KMS-11 (cell line): ENCODE measurements at regions not wholly inside any gene's neighbourhood (a gene's known extent, or its start where the extent isn't known, plus 50 kb on each side); places are given as distances from the start of the nearest gene placed in this dataset.

Experiments used
- H2AFZ ChIP-seq: fragments of 200-600 bp; sonication (generic); 2 replicates; pipeline ENCODE4 v1.6.1; 2016; ENCODE audit warnings: antibody characterized with exemption, mixed run types, low read depth
- H3K27ac ChIP-seq: fragments of 200-600 bp; sonication (generic); 2 replicates; pipeline ENCODE4 v1.6.1; 2016; ENCODE audit warnings: mild to moderate bottlenecking, mixed run types
- H3K27me3 ChIP-seq: fragments of 200-600 bp; sonication (generic); 2 replicates; pipeline ENCODE4 v1.6.1; 2017; ENCODE audit warnings: mild to moderate bottlenecking, low read depth, mixed run types, moderate library complexity; ENCODE audit not compliant: insufficient read depth
- H3K36me3 ChIP-seq: fragments of 200-600 bp; sonication (generic); 2 replicates; pipeline ENCODE4 v1.6.1; 2017; ENCODE audit warnings: mild to moderate bottlenecking, mixed run types; ENCODE audit not compliant: insufficient read depth
- H3K4me1 ChIP-seq: fragments of 200-600 bp; sonication (generic); 2 replicates; pipeline ENCODE4 v1.6.1; 2016; ENCODE audit warnings: mild to moderate bottlenecking, low read depth, mixed run types; ENCODE audit not compliant: poor library complexity, severe bottlenecking
- H3K4me2 ChIP-seq: fragments of 200-600 bp; sonication (generic); 2 replicates; pipeline ENCODE4 v1.7.0; 2016; ENCODE audit warnings: mild to moderate bottlenecking, mixed run types
- H3K4me3 ChIP-seq: fragments of 200-600 bp; sonication (generic); IDR thresholded peaks from 2 replicates; pipeline ENCODE4 v1.6.1; 2017; ENCODE audit warnings: low read depth, low read length, mixed read lengths; ENCODE audit not compliant: insufficient read depth
- H3K79me2 ChIP-seq: fragments of 200-600 bp; sonication (generic); 2 replicates; pipeline ENCODE4 v1.6.1; 2016; ENCODE audit warnings: low read depth, mixed run types; ENCODE audit not compliant: insufficient read depth
- H3K9ac ChIP-seq: fragments of 200-600 bp; sonication (generic); 2 replicates; pipeline ENCODE4 v1.6.1; 2016; ENCODE audit warnings: mild to moderate bottlenecking, mixed run types
- H4K20me1 ChIP-seq: fragments of 200-600 bp; sonication (generic); 2 replicates; pipeline ENCODE4 v1.6.1; 2016; ENCODE audit warnings: mild to moderate bottlenecking, mixed run types; ENCODE audit not compliant: insufficient read depth
- TF ChIP-seq, protein P1 (sequence below): fragments of 200-600 bp; sonication (generic); conservative IDR thresholded peaks from 2 replicates; pipeline ENCODE4 v1.6.1; 2017; ENCODE audit warnings: low read depth, mild to moderate bottlenecking, antibody characterized with exemption, low read length, moderate library complexity, mixed read lengths

DNA sequence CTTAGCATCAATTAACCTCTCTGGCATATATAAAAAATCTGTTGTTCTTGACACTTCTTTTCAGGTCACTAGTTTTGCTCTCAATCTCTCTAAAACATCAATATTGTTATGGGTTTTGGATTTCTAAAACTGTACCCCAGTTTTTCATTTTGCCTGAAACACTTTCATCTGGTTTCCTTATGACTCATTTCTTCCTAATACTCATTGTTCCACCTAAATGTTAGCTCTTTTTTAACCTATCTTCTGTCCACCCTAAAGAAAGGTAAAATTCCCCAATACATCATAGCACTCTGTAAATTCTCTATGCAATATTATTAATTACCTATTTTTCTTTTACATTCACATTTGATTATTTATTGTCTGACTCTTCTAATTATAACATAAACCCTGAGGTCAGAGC lies 575.5 kb upstream of the NDST4 start:
- no peaks in the 10 kb centered on the region for H3K36me3 ChIP-seq
- no peak overlapping the region for H3K4me2 ChIP-seq
- H3K4me3 ChIP-seq, result no peak overlapping the region
- H3K27ac ChIP-seq, result no peak overlapping the region
- H4K20me1 ChIP-seq, result no peaks in the 10 kb centered on the region
- TF ChIP-seq, protein P1, sequence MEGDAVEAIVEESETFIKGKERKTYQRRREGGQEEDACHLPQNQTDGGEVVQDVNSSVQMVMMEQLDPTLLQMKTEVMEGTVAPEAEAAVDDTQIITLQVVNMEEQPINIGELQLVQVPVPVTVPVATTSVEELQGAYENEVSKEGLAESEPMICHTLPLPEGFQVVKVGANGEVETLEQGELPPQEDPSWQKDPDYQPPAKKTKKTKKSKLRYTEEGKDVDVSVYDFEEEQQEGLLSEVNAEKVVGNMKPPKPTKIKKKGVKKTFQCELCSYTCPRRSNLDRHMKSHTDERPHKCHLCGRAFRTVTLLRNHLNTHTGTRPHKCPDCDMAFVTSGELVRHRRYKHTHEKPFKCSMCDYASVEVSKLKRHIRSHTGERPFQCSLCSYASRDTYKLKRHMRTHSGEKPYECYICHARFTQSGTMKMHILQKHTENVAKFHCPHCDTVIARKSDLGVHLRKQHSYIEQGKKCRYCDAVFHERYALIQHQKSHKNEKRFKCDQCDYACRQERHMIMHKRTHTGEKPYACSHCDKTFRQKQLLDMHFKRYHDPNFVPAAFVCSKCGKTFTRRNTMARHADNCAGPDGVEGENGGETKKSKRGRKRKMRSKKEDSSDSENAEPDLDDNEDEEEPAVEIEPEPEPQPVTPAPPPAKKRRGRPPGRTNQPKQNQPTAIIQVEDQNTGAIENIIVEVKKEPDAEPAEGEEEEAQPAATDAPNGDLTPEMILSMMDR, result no peak
- no peak overlapping the region for H2AFZ ChIP-seq
- H3K9ac ChIP-seq, result no peak overlapping the region
- H3K79me2 ChIP-seq, result no peaks in the 10 kb centered on the region
- no peaks in the 10 kb centered on the region for H3K27me3 ChIP-seq
- H3K4me1 ChIP-seq, result peaks cover 5% of the 10 kb centered on the region

DNA sequence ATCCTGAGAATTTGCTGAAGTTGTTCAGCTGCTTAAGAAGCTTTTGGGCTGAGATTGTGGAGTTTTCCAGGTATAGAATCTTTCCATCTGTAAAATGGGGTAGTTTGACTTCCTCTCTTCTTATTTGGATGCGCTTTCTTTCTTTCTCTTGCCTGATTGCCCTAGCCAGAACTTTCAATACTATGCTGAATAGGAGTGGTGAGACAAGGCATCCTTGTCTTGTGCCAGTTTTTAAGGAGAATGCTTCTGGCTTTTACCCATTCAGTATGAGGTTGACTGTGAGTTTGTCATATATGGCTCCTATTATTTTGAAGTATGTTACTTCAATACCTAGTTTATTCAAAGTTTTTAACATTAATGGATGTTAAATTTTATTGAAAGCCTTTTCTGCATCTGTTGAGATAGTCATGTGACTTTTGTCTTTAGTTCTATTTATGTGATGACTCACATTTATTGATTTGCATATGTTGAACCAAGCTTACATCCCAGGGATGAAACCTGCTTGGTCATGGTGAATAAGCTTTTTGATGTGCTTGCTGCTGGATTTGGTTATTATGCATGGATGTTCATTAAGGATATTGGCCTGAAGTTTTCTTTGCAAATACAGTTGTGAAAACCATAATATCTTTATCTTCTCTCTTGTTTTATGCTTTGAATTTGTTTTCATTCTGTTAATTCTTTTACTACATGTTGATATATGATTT lies 573.8 kb upstream of the NDST4 start:
- Histone ChIP-seq H3K36me3 (no peaks in the 10 kb centered on the region), H3K27ac (no peak overlapping the region)

DNA sequence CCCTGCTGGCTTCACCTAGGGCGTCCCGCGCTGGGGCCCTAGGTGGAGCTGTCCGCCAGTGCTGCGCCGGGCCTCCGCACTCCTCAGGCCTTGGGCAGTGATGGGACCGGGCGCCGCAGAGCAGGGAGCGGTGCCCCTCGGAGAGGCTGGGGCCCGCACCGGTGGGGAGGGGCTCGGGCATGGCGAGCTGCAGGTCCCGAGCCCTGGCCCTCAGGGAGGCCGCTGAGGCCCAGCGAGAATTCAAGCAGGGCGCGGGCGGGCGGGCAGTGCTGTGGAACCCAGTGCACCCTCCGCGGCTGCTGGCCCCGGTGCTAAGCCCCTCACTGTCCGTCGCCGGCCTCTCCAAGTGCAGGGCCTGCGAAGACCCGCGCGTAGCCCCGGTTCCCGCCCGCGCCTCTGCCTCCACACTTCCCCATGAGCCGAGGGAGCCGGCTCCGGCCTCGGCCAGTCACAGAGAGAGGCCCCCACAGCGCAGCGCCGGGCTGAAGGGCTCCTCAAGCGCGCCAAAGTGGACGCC lies 565.1 kb upstream of the NDST4 start:
- no peak overlapping the region for H3K9ac ChIP-seq
- no peaks in the 10 kb centered on the region for H4K20me1 ChIP-seq
- H3K36me3 ChIP-seq, result no peaks in the 10 kb centered on the region
- H3K27me3 ChIP-seq, result no peaks in the 10 kb centered on the region
- no peak overlapping the region for H3K4me3 ChIP-seq
- no peaks in the 10 kb centered on the region for H3K4me1 ChIP-seq
- H3K79me2 ChIP-seq, result no peaks in the 10 kb centered on the region
- TF ChIP-seq, protein P1, result no peak
- H3K4me2 ChIP-seq, result no peak overlapping the region
- no peak overlapping the region for H3K27ac ChIP-seq
- no peak overlapping the region for H2AFZ ChIP-seq

More for the DNA sequence above, 573.8 kb upstream of the NDST4 start:
- TF ChIP-seq, protein P1, result no peak
- H3K27me3 ChIP-seq, result no peaks in the 10 kb centered on the region
- H3K4me1 ChIP-seq, result peaks cover 5% of the 10 kb centered on the region
- H3K4me3 ChIP-seq, result no peak overlapping the region
- no peak overlapping the region for H3K9ac ChIP-seq
- H2AFZ ChIP-seq, result no peak overlapping the region
- H4K20me1 ChIP-seq, result no peaks in the 10 kb centered on the region
- H3K4me2 ChIP-seq, result no peak overlapping the region
- no peaks in the 10 kb centered on the region for H3K79me2 ChIP-seq

DNA sequence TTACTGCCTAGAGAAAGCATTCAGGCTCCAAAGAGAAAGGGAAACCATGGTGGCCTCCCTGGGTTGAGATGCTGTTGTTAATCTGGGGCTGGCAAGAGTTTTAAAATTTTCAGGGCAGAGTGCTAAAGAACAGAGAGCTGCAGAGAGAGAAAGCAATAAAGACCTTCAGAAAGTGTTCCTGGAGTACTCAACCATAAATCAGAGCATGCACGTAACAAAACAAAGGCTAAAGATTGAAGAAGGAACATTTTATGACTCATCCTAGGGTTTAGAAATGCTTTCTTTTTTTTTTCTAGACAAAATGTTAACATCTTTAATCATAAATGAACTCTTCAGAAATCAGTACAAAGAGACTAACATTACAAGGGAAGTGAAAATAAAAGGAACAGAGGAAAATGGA lies 562.3 kb upstream of the NDST4 start:
- TF ChIP-seq, protein P1, result no peak
- H4K20me1 ChIP-seq, result no peaks in the 10 kb centered on the region

More for the DNA sequence above, 562.3 kb upstream of the NDST4 start:
- Histone ChIP-seq H3K9ac (no peak overlapping the region), H3K4me3 (no peak overlapping the region), H3K4me2 (no peak overlapping the region), H3K27me3 (no peaks in the 10 kb centered on the region), H3K27ac (no peak overlapping the region), H2AFZ (no peak overlapping the region), H3K4me1 (no peaks in the 10 kb centered on the region), H3K36me3 (no peaks in the 10 kb centered on the region), H3K79me2 (no peaks in the 10 kb centered on the region)
